ENCODE measurements at regions not wholly inside any gene's neighbourhood (a gene's known extent, or its start where the extent isn't known, plus 50 kb on each side); places are given as distances from the start of the nearest gene placed in this dataset.

DNA sequence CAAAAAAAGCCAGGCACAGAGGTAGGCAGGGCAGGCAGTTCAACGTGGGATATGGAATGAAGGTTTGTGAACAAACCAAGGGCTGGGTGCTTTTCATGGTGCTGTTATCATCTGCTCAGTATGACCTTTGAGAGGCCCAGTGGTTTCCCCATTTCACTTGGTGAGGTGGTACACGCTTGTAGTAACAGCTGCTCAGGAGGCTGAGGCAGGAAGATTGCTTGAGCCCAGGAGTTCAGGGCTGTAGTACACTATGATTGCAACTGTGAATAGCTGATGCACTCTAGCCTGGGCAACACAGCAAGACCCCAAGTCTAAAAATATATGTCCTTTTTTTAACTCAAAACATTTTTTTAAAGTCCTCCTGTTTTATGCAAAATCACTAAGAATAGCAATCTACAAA is 174.8 kb downstream of the ENC1 start:
- TF ChIP-seq, protein P1, sequence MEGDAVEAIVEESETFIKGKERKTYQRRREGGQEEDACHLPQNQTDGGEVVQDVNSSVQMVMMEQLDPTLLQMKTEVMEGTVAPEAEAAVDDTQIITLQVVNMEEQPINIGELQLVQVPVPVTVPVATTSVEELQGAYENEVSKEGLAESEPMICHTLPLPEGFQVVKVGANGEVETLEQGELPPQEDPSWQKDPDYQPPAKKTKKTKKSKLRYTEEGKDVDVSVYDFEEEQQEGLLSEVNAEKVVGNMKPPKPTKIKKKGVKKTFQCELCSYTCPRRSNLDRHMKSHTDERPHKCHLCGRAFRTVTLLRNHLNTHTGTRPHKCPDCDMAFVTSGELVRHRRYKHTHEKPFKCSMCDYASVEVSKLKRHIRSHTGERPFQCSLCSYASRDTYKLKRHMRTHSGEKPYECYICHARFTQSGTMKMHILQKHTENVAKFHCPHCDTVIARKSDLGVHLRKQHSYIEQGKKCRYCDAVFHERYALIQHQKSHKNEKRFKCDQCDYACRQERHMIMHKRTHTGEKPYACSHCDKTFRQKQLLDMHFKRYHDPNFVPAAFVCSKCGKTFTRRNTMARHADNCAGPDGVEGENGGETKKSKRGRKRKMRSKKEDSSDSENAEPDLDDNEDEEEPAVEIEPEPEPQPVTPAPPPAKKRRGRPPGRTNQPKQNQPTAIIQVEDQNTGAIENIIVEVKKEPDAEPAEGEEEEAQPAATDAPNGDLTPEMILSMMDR (IDR thresholded peaks at IDR 0.05; ENCODE audit: unreplicated experiment): no peak
- intact Hi-C loops (cut with micrococcal nuclease; ENCODE audit: unreplicated experiment): no loop called here
- peaks cover 4% of the 10 kb centered on the region for H3K9me3 Mint-ChIP-seq (ENCODE audit: low read depth, unreplicated experiment)
- H3K4me3 Mint-ChIP-seq (ENCODE audit: low read depth, unreplicated experiment): no peak overlapping the region
- no peak overlapping the region for H3K27ac Mint-ChIP-seq (ENCODE audit: unreplicated experiment)
- no peaks in the 10 kb centered on the region for H3K36me3 Mint-ChIP-seq (ENCODE audit: insufficient read depth, unreplicated experiment)
- DNase-seq: no peak
- no peaks in the 10 kb centered on the region for H3K27me3 Mint-ChIP-seq (ENCODE audit: unreplicated experiment)
- no peaks in the 10 kb centered on the region for H3K4me1 Mint-ChIP-seq (ENCODE audit: low read depth, unreplicated experiment)
- BruUV-seq (replicated peaks): no TSS peak
- CTCF ChIA-PET: interaction anchor here (1.5 kb wide), 1 partner anchor 41 kb away, joined by 3 read pairs; no protein-coding TSS in a partner anchor

GRCh38 chr5:74464512-74465209 is 175.9 kb downstream of the ENC1 start:
- intact Hi-C loops (cut with micrococcal nuclease; ENCODE audit: unreplicated experiment): no loop called here
- H3K27me3 Mint-ChIP-seq (ENCODE audit: unreplicated experiment): no peaks in the 10 kb centered on the region
- no peak overlapping the region for H3K4me3 Mint-ChIP-seq (ENCODE audit: low read depth, unreplicated experiment)
- TF ChIP-seq, protein P1 (IDR thresholded peaks at IDR 0.05; ENCODE audit: unreplicated experiment): no peak
- no TSS peak for BruUV-seq (replicated peaks)
- H3K27ac Mint-ChIP-seq (ENCODE audit: unreplicated experiment): no peak overlapping the region
- H3K9me3 Mint-ChIP-seq (ENCODE audit: low read depth, unreplicated experiment): peaks cover 4% of the 10 kb centered on the region
- no peaks in the 10 kb centered on the region for H3K4me1 Mint-ChIP-seq (ENCODE audit: low read depth, unreplicated experiment)
- CTCF ChIA-PET: interaction anchor here (0.6 to 0.7 kb wide), 4 partner anchors 35 to 369 kb away, joined by 3 to 6 read pairs (median 4); no protein-coding TSS in a partner anchor
- DNase-seq: no peak
- H3K36me3 Mint-ChIP-seq (ENCODE audit: insufficient read depth, unreplicated experiment): no peaks in the 10 kb centered on the region

- no peaks in the 10 kb centered on the region for H3K4me1 Mint-ChIP-seq (ENCODE audit: low read depth, unreplicated experiment)
- no peak for DNase-seq
- H3K27me3 Mint-ChIP-seq (ENCODE audit: unreplicated experiment): no peaks in the 10 kb centered on the region
- no peak overlapping the region for H3K4me3 Mint-ChIP-seq (ENCODE audit: low read depth, unreplicated experiment)
- H3K27ac Mint-ChIP-seq (ENCODE audit: unreplicated experiment): no peak overlapping the region
- intact Hi-C loops (cut with micrococcal nuclease; ENCODE audit: unreplicated experiment): no loop called here
- no TSS peak for BruUV-seq (replicated peaks)
- TF ChIP-seq, protein P1 (IDR thresholded peaks at IDR 0.05; ENCODE audit: unreplicated experiment): no peak
- no peaks in the 10 kb centered on the region for H3K36me3 Mint-ChIP-seq (ENCODE audit: insufficient read depth, unreplicated experiment)
- CTCF ChIA-PET: no interaction called here
- H3K9me3 Mint-ChIP-seq (ENCODE audit: low read depth, unreplicated experiment): peaks cover 2% of the 10 kb centered on the region
Measured at GRCh38 chr5:74462356-74462755, 178.2 kb downstream of the ENC1 start.

GRCh38 chr5:74461251-74461650 is 179.3 kb downstream of the ENC1 start:
- Mint-ChIP-seq H3K9me3 (ENCODE audit: low read depth, unreplicated experiment) (peaks cover 2% of the 10 kb centered on the region), H3K4me3 (ENCODE audit: low read depth, unreplicated experiment) (no peak overlapping the region), H3K36me3 (ENCODE audit: insufficient read depth, unreplicated experiment) (no peaks in the 10 kb centered on the region), H3K27me3 (ENCODE audit: unreplicated experiment) (no peaks in the 10 kb centered on the region), H3K4me1 (ENCODE audit: low read depth, unreplicated experiment) (no peaks in the 10 kb centered on the region), H3K27ac (ENCODE audit: unreplicated experiment) (no peak overlapping the region)
- intact Hi-C loops (cut with micrococcal nuclease; ENCODE audit: unreplicated experiment): no loop called here
- CTCF ChIA-PET: interaction anchor here (0.5 to 0.9 kb wide), 2 partner anchors 25 to 222 kb away, joined by 3 to 4 read pairs; no protein-coding TSS in a partner anchor
- no peak for DNase-seq
- no TSS peak for BruUV-seq (replicated peaks)
- TF ChIP-seq, protein P1 (IDR thresholded peaks at IDR 0.05; ENCODE audit: unreplicated experiment): no peak

Data from Calu3 (cell line).